ENCODE measurements at regions not wholly inside any gene's neighbourhood (a gene's known extent, or its start where the extent isn't known, plus 50 kb on each side); places are given as distances from the start of the nearest gene placed in this dataset.

DNA sequence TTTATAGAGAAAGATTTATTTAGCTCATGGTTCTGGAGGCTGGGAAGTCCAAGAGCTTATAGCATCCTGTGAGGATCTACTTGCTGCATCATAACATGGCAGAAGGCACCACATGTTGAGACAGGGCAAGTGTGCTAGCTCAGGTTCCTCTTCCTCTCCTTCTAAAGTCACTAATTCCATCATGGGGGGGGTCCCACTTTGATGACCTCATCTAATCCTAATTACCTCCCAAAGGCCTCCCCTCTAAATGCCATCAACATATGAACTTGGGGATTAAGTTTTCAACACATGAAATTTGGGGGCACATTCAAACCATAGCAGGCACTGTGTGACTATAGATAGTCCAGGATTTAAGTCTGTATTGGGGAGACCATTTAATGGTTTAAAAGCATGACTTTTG, 297.1 kb upstream of the ROPN1 start:
- TF ChIP-seq, protein P1, sequence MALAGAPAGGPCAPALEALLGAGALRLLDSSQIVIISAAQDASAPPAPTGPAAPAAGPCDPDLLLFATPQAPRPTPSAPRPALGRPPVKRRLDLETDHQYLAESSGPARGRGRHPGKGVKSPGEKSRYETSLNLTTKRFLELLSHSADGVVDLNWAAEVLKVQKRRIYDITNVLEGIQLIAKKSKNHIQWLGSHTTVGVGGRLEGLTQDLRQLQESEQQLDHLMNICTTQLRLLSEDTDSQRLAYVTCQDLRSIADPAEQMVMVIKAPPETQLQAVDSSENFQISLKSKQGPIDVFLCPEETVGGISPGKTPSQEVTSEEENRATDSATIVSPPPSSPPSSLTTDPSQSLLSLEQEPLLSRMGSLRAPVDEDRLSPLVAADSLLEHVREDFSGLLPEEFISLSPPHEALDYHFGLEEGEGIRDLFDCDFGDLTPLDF (CRISPR knock-in tag; IDR thresholded peaks at IDR 0.05), result no peak
- no peak for TF ChIP-seq HNF4A (CRISPR knock-in tag; IDR thresholded peaks at IDR 0.05)
- no peak for TF ChIP-seq HHEX (CRISPR knock-in tag; IDR thresholded peaks at IDR 0.05)
- no peak for TF ChIP-seq XBP1 (CRISPR knock-in tag; IDR thresholded peaks at IDR 0.05)
- no peak for TF ChIP-seq CHD2 (IDR thresholded peaks at IDR 0.05; ENCODE audit: low read depth, low read length)
- no peak for TF ChIP-seq HNRNPUL1 (IDR thresholded peaks at IDR 0.05; ENCODE audit: low read depth, low read length)
- no peak for TF ChIP-seq ZC3H4 (CRISPR knock-in tag; IDR thresholded peaks at IDR 0.05; ENCODE audit: borderline replicate concordance)
- no peak for TF ChIP-seq ARID2 (CRISPR knock-in tag; IDR thresholded peaks at IDR 0.05; ENCODE audit: borderline replicate concordance)

Data from HepG2 (cell line).